D341Med (cell line): ENCODE measurements at regions not wholly inside any gene's neighbourhood (a gene's known extent, or its start where the extent isn't known, plus 50 kb on each side); places are given as distances from the start of the nearest gene placed in this dataset.
A peak's percentile ranks its signal among the peaks of the same experiment; 100 is the strongest.
"Not testable (repeated sequence)": the region's sequence is repeated elsewhere in the genome, so short reads cannot be mapped to it uniquely, and the experiment has no call there.

Experiments used
- DNase-seq: peaks from one replicate; pipeline ENCODE4 v3.0.0; 2012; ENCODE audit warnings: low spot score

GRCh38 chrX:140065961-140066662, 100.8 kb upstream of the CXorf66 start:
- DNase-seq, result no peak

DNA sequence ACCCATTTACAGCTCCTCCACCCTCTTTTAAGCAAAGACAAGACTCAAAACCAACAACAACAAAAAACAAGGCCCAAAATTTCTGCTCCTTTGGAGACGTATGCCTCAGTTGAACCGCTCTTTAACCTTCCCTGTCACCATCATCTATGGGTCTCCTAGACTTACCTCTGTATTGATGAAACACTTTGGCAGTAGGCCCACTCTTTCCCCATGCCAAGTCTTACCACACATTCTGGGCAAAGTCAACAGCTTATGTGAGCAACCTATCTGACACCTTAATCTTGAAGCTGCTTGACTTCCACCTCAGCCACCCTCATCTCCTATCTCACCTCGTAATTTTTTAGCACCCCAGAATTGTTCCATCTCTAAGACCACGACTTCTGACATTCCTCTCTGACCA, 99.7 kb upstream of the CXorf66 start:
- DNase-seq, result no peak

- peak; percentile 62 for DNase-seq
Observed at GRCh38 chrX:140057001-140057411, 91.7 kb upstream of the CXorf66 start.

GRCh38 chrX:140053846-140054245, 88.5 kb upstream of the CXorf66 start:
- DNase-seq, result no peak

GRCh38 chrX:140050906-140051305, 85.6 kb upstream of the CXorf66 start:
- DNase-seq, result peak; percentile 9

DNA sequence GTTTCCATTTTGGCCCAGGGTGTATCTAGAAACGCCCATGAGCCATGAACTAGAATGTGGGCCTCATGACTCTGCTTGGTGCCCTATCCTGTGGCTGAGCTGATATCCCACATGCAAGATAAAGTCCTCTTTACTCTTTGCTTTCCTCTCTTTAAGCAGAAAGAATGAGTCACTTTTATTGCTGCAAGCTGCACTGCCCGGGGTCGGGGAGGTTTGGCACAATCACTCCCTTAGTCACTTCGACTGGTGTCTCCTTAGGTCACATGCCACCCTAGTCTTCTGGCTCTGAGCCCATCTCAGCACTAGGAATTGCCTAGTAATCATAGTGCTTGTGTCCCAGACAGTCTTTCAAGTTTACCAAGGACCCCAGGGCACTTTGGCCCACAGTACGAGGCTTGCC, 75.1 kb upstream of the CXorf66 start:
- no peak for DNase-seq

GRCh38 chrX:140038842-140039241, 73.5 kb upstream of the CXorf66 start:
- DNase-seq, result no peak

- DNase-seq, result no peak
Observed at GRCh38 chrX:140034916-140035315, 69.6 kb upstream of the CXorf66 start.

DNA sequence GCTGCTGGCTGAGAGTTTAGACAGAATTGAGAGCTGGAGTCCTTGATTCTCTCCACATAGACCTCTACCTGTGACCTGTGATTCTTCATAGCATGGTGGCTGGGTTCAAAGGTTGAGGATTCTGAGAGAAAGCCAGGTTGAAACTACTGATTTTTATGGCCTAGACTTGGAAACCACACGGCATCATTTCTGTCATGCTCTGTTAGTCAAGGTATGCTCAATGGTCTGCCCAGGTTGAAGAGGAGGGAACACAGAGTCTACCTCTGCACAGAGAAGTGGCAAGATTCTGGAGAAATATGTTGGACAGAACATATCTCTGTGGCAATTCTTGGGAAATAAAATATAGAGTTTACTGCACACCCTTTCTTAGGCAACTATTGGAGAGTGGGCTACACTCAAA, 57.2 kb upstream of the CXorf66 start:
- DNase-seq, result no peak

DNA sequence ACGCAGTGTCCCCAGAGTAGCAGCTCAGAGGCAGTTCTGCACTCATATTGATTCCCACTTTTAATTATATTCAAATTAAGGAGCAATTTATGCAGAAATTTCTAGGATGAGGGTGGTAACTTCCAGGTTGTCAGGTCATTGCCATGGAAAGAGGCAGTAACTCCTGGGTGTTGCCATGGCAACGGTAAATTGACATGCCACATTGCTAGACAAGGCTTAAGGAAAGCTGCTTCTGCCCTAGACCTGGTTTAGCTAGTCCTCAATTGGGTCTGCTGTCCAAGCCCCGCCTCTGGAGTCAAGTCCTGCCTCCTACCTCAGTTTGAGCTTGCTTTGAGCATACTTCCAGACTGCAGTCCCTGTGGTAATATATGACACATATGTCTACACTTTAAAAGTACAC, 53.8 kb upstream of the CXorf66 start:
- DNase-seq, result not testable (repeated sequence)
